Stimulated activated CD4-positive, alpha-beta T cell treated with anti-CD3 and anti-CD28 coated beads, Interleukin-4, amount 100 ng/mL, for 24 hours (primary cell): ENCODE measurements at regions not wholly inside any gene's neighbourhood (a gene's known extent, or its start where the extent isn't known, plus 50 kb on each side); places are given as distances from the start of the nearest gene placed in this dataset.
"Not testable (repeated sequence)": the region's sequence is repeated elsewhere in the genome, so short reads cannot be mapped to it uniquely, and the experiment has no call there.

Experiments used
- DNase-seq: peaks from one replicate; pipeline ENCODE4 v3.0.0-alpha.2; 2020

- DNase-seq = no peak
These were observed 804.3 kb downstream of the KCNJ3 start for GRCh38 chr2:155502766-155503165.

- no peak for DNase-seq
These were observed 799.6 kb downstream of the KCNJ3 start for GRCh38 chr2:155498106-155498505.

- no peak for DNase-seq
These were observed 796.2 kb downstream of the KCNJ3 start for GRCh38 chr2:155494744-155495143.

- DNase-seq = no peak
These were observed 786.8 kb downstream of the KCNJ3 start for GRCh38 chr2:155485141-155485842.

- DNase-seq = no peak
These were observed 782.6 kb downstream of the KCNJ3 start for GRCh38 chr2:155481141-155481540.

- DNase-seq = not testable (repeated sequence)
These were observed 773.5 kb downstream of the KCNJ3 start for GRCh38 chr2:155472018-155472417.

- DNase-seq = no peak
These were observed 757.7 kb downstream of the KCNJ3 start for GRCh38 chr2:155456222-155456621.

GRCh38 chr2:155442755-155443372 is 744.4 kb downstream of the KCNJ3 start:
- DNase-seq = no peak

- DNase-seq = no peak
These were observed 743.6 kb downstream of the KCNJ3 start for GRCh38 chr2:155442088-155442487.

GRCh38 chr2:155431004-155431507 is 732.6 kb downstream of the KCNJ3 start:
- DNase-seq = no peak

- no peak for DNase-seq
These were observed 729.0 kb downstream of the KCNJ3 start for GRCh38 chr2:155427470-155427869.

- no peak for DNase-seq
These were observed 726.0 kb downstream of the KCNJ3 start for GRCh38 chr2:155424518-155424917.

- no peak for DNase-seq
These were observed 720.3 kb downstream of the KCNJ3 start for GRCh38 chr2:155418753-155419152.

GRCh38 chr2:155412598-155412997 is 714.1 kb downstream of the KCNJ3 start:
- DNase-seq = no peak

- no peak for DNase-seq
These were observed 706.0 kb downstream of the KCNJ3 start for GRCh38 chr2:155404433-155405002.

- no peak for DNase-seq
These were observed 694.9 kb downstream of the KCNJ3 start for GRCh38 chr2:155393406-155393805.

GRCh38 chr2:155391613-155392130 is 693.2 kb downstream of the KCNJ3 start:
- no peak for DNase-seq

GRCh38 chr2:155389224-155389623 is 690.7 kb downstream of the KCNJ3 start:
- DNase-seq = no peak

- no peak for DNase-seq
These were observed 686.1 kb downstream of the KCNJ3 start for GRCh38 chr2:155384555-155385123.

GRCh38 chr2:155382776-155383175 is 684.3 kb downstream of the KCNJ3 start:
- DNase-seq = no peak

GRCh38 chr2:155381436-155381835 is 682.9 kb downstream of the KCNJ3 start:
- DNase-seq = no peak

GRCh38 chr2:155379494-155379893 is 681.0 kb downstream of the KCNJ3 start:
- no peak for DNase-seq

GRCh38 chr2:155377931-155378444 is 679.5 kb downstream of the KCNJ3 start:
- no peak for DNase-seq
